ENCODE measurements at regions not wholly inside any gene's neighbourhood (a gene's known extent, or its start where the extent isn't known, plus 50 kb on each side); places are given as distances from the start of the nearest gene placed in this dataset.

DNA sequence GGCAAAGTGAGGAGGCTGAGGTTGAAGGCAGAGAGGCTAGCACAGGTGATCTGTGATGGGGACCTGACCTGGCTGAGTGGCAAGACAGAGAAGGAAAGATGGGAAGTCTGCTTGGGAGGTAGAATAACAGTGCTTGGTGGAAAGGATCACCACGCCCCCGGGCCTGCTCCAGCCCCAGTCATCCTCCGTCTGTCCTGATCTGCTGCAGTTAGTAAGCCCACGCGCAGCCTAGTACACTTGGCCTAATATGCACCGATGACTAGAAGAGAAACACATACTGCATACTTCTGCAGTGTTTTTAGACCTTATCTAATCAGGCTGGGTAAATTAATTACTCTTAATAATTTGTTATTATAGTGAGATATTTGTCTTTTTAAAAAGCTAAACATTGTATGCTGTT lies 103.7 kb upstream of the KLF3 start:
- TF ChIP-seq, protein P1, sequence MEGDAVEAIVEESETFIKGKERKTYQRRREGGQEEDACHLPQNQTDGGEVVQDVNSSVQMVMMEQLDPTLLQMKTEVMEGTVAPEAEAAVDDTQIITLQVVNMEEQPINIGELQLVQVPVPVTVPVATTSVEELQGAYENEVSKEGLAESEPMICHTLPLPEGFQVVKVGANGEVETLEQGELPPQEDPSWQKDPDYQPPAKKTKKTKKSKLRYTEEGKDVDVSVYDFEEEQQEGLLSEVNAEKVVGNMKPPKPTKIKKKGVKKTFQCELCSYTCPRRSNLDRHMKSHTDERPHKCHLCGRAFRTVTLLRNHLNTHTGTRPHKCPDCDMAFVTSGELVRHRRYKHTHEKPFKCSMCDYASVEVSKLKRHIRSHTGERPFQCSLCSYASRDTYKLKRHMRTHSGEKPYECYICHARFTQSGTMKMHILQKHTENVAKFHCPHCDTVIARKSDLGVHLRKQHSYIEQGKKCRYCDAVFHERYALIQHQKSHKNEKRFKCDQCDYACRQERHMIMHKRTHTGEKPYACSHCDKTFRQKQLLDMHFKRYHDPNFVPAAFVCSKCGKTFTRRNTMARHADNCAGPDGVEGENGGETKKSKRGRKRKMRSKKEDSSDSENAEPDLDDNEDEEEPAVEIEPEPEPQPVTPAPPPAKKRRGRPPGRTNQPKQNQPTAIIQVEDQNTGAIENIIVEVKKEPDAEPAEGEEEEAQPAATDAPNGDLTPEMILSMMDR (conservative IDR thresholded peaks at IDR 0.05): no peak
- TF ChIP-seq ZFX (IDR thresholded peaks at IDR 0.05): no peak

DNA sequence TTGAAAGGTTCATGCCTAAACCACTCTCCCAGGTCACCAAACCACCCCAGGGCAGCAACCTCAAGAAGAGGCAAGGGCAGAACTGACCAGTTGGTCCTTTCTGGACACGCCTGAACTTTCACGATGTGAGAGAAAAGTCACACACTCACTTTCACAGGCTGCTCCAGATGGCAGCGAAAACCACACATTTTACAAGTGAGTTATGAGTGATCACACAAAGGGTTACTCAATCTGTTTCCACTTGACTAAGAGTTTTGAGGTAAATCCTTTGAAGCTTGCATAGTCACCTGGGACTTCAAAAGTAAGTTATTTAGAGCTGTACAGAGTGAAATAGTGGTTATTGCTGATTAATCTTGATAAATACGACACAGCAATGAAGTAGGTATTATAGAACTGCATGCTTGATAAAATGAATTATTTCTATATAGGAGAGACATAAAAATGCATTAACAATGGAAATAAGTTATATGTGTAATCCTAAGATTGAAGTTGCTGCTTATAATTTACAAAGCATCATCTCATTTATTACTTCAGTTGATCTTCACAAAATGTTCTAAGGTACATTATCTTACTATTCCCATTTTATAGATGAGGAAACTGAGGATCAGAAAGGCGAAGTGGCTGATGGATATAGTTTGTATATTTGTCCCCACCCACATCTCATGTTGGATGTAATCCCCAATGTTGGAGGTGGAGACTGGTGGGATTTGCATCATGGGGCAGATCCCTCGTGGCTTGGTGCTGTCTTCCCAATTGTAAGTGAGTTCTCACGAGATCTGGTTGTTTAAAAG lies 103.0 kb upstream of the KLF3 start:
- H3K27ac ChIP-seq: no peak overlapping the region
- TF ChIP-seq ZFX (IDR thresholded peaks at IDR 0.05): no peak
- TF ChIP-seq, protein P1 (conservative IDR thresholded peaks at IDR 0.05): no peak

More for the DNA sequence above, 103.7 kb upstream of the KLF3 start:
- H3K27ac ChIP-seq: no peak overlapping the region

DNA sequence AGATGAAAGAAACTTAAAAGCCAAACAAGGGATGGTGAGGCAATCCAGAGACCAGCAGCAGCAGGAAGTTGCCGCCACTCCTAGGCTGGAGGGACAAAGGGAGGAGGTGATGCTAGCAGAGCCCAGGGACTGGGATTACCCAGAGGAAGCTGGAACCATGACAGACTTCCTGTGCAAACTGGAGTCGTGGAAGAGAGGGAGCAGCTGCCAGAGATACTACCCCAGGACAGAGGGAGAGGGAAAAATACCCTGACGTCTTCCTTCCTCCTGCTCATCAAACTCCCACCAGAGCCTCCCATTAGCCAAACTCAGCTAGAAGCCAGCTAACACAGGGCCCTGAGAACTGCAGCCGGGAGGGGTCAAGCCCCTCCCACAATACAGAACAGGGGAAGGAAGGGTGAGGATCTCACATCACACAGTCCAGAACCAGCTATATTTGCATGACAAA lies 101.2 kb upstream of the KLF3 start:
- H3K27ac ChIP-seq: no peak overlapping the region
- TF ChIP-seq, protein P1 (conservative IDR thresholded peaks at IDR 0.05): no peak
- no peak for TF ChIP-seq ZFX (IDR thresholded peaks at IDR 0.05)

DNA sequence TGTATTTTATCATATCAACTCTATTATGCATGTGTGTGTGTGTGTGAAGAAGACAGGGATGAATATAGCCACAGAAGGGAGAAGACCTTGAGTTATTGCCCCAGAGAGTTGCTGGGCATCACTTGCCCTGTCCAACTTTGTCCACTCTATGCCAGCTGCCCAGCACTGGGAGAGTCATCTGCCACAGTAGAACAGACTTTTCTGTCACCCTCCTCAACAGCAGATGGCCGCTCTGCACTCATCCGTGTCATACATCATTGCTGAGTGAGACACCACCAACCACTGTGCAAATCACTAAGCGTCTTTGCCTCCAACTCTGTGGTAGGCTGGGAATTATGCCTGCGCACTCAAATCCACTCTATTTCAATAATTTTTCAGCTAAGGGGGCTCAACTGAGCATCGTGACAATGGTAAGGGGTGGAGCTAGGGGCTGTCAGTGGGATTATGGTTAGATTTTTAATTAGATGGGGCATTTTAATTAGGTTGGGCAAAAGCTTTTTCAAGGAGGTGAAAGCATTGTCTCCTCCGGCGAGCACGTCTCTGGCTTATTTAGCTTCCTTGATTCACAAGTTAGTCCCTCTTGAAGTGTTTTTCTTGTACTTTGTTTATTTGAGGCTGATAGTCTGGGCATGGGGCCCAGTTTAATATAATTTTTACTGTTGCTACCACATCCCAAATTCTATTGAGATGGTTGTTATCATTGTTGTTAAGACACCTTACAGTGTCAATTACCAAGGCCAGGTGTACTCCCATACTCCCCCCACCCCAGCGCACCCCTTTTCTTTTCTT lies 100.1 kb upstream of the KLF3 start:
- peak overlapping the region; percentile 22; the same call in 1 of the 2 replicates for H3K27ac ChIP-seq
- TF ChIP-seq, protein P1 (conservative IDR thresholded peaks at IDR 0.05): no peak
- no peak for TF ChIP-seq ZFX (IDR thresholded peaks at IDR 0.05)

DNA sequence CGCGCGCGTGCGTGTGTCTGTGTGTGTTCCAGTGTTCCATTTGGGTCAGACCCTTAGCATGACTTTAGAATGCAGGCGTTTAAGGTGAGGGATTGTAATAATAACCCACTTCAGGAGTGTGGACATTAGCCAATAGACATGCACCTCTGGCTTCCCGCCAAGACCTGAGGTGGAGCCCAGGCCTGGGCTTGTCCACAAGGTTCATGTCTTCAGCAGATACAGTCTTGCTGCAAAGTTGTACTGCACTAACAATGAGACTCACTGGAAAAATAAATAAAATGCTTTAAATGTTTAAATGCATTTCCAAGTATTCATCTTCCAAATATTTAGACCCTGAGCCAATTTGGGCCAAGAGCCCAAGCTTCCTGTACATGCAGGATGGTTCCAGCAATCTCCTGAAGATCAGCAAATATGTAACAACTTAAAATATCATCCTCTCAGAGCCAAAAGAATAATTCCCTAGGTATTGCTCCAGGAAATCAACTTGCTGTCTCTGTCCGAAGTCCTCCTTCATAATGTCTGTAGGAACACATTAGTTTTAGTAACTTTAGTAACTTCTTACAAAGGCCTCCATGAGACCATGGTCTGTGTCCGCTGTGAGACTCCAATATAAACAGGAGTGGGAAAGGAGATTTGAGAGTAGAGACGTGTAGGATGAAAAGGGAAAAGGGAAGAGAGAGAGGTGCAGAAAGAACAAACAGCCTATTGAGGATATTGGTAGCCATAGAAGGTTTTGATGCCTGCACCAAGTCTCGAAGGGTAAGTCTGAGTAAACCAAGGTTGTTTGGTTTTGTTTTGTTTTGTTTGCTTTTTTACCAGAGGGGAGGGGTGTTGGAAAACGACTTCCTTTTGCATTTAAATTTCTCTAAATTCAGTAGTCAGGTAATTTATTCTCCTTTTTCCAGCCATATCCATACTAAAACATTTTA lies 98.5 kb upstream of the KLF3 start:
- H3K27ac ChIP-seq: peak overlapping the region; percentile 74
- TF ChIP-seq, protein P1 (conservative IDR thresholded peaks at IDR 0.05): no peak
- no peak for TF ChIP-seq ZFX (IDR thresholded peaks at IDR 0.05)

DNA sequence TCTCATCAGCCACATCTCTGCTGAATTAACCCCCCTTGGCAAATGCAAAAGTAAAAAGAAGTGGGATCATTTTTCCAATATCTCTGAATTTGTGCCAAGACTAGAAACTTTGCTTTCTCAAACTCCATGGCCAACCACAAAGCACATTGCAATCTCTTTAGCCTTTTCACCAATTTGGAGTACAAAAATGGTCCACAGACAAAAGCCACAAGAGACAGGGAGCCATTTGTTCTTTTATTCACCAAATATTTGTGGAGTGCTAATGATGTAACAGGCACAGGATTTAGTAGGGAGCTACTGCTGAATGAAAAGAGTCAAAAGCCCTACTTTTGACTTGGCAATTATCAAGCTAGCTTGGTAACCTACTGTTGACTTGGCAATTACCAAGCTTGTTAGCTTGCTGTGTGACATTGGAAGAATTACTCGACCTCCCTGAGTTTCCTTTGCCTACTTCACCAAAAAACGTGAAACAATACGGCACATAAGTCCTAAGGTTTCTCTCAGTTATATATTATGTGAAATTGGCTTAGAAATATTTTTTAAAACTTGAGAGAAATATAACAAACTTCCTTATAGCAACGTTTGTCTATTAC lies 97.1 kb upstream of the KLF3 start:
- H3K27ac ChIP-seq: peak overlapping the region; percentile 24; the same call in 1 of the 2 replicates
- TF ChIP-seq ZFX (IDR thresholded peaks at IDR 0.05): no peak
- TF ChIP-seq, protein P1 (conservative IDR thresholded peaks at IDR 0.05): no peak

All from C4-2B (cell line).